Skin of body (tissue), 1 donor: ENCODE measurements at regions not wholly inside any gene's neighbourhood (a gene's known extent, or its start where the extent isn't known, plus 50 kb on each side); places are given as distances from the start of the nearest gene placed in this dataset.
A peak's percentile ranks its signal among the peaks of the same experiment; 100 is the strongest.
"Not testable (repeated sequence)": the region's sequence is repeated elsewhere in the genome, so short reads cannot be mapped to it uniquely, and the experiment has no call there.

Experiments
- DNase-seq: peaks from one replicate; lab custom pipeline; 2025; lab: John Stamatoyannopoulos, UW

- no peak for DNase-seq
These were observed 324.9 kb downstream of the NAF1 start for GRCh38 chr4:162841753-162842152.

DNA sequence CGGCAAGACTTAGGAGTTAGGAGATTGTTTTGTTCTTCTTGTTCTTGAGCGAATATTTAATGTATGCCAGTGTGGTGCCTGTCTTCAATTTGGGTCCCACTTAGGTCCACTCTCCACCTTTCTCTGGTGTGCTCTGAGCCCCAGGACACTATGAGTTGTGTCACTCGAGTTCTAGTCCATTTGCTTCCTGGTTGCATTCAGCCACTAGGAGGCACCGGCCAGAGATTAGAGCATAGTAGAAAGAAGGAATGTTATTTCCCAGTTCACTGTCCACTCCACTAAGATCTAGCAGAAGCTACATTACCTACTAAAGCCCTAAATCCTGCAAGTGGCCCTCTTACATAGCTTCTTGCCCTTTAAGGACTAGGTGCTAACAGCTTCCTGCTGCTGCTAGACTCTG lies 326.9 kb downstream of the NAF1 start:
- DNase-seq: no peak

- no peak for DNase-seq
These were observed 328.0 kb downstream of the NAF1 start for GRCh38 chr4:162838671-162839070.

- DNase-seq: peak; percentile 31
These were observed 329.0 kb downstream of the NAF1 start for GRCh38 chr4:162837679-162838078.

DNA sequence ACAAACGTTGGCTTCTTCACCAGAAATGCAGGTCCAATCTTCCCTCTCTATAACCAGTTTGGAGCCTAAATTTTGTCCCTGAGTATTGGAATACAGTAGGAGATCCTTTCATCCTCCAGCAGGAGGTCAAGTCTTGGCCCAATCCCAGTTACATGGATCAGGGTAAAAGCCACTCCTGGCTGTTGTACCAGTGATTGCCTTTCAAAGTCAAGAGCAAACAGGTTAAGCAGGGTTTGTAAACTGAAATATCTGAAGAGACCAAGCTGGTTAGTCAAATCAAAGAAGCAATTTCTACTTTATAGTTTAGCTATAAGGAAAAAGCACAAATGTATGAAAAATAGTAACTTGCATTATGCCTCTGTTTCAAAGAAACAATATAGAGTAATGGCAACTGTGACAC lies 329.4 kb downstream of the NAF1 start:
- no peak for DNase-seq

DNA sequence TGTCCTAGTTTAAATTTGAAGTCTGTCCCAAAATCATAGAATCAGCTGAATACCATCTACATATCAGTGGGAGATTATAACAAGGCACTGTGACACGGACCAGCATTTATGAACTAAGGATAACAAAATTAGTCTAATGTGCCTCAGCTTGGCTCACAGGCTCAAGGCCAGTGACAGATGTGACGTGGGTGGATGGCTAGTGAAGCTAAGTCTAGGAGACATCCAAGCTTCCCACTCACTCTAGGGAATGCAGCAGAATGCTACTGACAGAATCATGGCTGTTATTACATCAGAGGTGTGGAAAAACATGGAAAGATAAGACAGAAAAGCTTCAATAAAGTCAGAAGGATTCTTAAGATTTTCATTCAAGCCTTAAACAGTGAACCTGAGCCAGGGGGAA lies 329.9 kb downstream of the NAF1 start:
- no peak for DNase-seq

GRCh38 chr4:162836258-162836657 lies 330.4 kb downstream of the NAF1 start:
- DNase-seq: not testable (repeated sequence)

DNA sequence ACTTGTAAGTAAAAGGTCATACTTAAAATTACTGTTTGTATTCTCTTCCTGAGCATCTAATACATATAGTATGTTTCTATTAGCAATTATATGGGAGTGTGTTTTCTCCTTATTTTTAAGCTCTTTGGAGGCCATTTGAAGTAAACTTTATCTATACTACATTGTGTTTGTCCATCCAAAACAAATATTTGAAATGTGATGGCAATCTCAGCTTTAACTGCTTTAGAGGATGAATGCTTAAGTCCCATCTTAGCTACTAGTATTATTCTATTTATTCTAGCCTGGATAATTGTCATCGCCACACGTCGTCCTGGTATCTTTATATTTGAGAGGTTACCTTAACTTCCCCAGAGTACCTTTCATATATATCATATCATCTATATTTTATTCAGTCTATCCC lies 335.8 kb downstream of the NAF1 start:
- DNase-seq: no peak

DNA sequence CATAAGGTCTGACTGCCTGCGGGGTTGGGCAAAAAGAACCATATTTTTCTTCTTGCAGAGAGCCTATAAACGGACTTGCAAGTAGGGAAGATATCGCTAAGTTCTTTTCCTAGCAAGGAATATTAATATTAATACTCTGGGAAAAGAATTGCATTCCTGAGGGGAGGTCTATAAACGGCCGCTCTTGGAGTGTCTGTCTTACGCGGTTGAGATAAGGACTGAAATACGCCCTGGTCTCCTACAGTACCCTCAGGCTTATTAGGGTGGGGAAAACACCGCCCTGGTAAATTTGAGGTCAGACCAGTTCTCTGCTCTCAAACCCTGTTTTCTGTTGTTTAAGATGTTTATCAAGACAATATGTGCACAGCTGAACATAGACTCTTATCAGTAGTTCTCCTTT lies 349.3 kb downstream of the NAF1 start:
- DNase-seq: not testable (repeated sequence)

DNA sequence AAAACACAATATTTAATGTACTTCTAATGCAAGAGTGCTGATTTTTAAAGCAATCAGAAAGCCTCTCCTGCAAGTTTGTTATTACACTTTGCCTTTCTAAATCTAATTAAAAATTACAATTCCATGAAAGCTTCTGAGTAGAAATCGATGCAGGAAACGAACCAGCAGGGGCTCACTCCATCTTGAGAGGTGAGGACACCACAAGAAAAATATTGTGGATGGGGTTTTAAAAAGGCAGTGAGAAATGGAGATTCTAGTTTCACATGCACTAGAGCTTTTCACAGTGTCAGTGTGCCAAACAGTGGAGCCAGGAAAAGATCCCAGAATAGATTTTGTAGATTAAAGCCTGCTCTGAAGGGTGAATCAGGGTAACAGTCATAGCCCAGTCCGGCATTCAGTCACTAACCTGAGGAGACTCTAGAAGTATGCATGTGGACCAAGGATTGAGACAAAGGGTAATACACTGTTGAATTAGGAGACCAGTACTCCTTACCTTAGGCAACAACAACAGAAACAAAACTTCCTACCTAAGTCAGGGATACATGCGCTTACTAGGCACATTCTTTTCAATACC lies 362.3 kb downstream of the NAF1 start:
- no peak for DNase-seq

GRCh38 chr4:162803378-162803777 lies 363.3 kb downstream of the NAF1 start:
- DNase-seq: no peak

DNA sequence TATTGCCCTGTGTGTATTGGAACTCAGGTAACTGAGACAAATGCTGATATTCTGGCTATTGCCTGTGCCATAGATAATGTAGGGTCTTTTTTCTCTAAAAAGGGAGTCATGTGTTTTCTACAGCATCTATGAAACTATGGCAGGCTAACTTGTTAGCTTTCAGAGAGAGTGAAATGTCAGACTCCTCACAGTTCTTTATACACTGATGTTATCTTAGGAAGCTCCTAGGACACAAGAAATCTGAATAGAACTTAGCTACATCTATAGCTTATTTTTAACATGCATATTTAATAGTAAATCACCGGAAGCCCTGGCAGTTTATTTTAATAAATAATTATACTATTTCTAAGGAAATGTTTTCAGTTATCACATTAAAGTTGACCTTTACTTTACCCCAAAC lies 369.6 kb downstream of the NAF1 start:
- DNase-seq: no peak

GRCh38 chr4:162793571-162793970 lies 373.1 kb downstream of the NAF1 start:
- no peak for DNase-seq

GRCh38 chr4:162793004-162793403 lies 373.7 kb downstream of the NAF1 start:
- no peak for DNase-seq

DNA sequence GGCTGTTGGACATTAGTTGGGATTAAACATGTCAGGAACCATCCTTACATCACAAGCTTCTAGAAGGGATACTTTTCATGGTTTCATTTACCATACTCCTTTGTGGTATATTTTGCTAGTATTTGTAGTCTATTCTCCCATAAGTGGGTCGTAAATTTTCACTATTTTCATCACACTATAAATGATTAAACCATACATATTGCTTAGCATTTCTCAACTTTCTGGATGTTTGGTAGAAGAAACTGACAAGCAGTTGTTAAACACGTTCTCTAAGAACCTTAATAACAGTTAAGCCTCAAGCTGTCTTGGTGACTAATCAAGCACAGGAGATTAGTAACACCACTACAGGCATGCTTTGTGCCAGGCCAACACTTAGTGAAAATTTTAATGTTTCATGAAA lies 375.5 kb downstream of the NAF1 start:
- DNase-seq: peak; percentile 4

GRCh38 chr4:162787120-162787519 lies 379.6 kb downstream of the NAF1 start:
- DNase-seq: no peak

- no peak for DNase-seq
These were observed 383.7 kb downstream of the NAF1 start for GRCh38 chr4:162782778-162783525.

DNA sequence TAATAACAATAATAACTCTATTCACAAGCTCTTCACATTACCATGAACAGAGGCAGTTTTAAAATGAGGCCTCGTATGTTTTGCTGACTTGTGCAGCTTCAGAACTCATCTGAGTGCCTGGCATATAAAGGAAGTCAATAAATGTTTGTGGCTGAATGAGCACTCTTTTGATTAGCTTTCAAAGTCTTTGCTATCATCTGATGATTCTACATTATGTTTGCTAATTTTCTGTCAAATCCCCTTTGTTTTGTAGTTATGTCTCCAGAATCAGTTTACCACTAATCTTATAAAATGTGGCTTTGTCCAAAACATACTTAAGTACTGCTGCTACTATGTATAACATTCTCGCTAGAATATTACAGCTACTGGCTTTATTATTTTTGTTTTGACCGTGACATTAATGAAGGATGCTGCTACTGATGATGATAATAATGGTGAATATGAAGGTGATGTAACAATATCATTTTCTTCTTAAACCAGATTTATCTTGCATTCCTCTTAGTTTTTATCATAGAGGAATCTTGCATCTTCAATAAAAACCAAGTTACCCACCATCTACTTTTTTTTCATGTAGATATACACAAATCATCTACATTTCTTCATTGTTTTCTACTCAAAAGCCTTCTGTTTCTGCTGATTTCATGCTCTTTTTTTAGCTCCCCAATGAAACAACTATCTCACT lies 384.5 kb downstream of the NAF1 start:
- DNase-seq: no peak

GRCh38 chr4:162770761-162771490 lies 395.8 kb downstream of the NAF1 start:
- DNase-seq: no peak

DNA sequence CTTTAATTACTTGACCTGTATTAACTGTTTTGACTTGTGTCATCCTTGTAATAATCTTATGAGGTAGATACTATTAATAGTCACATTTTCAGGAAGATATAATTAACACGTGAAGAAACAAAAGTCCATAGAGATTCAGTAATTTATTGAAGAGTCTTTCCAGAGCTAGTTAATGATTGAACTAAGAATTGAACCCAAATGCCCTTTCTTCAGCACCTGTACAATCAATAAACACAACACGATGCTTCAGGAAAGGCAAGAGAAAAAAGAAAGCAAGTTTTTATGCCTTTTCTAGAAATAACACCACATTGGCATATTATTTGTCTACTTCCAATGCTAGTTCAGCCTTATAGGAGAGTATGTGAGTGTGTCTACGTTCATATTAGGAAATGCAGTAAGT lies 399.6 kb downstream of the NAF1 start:
- no peak for DNase-seq

DNA sequence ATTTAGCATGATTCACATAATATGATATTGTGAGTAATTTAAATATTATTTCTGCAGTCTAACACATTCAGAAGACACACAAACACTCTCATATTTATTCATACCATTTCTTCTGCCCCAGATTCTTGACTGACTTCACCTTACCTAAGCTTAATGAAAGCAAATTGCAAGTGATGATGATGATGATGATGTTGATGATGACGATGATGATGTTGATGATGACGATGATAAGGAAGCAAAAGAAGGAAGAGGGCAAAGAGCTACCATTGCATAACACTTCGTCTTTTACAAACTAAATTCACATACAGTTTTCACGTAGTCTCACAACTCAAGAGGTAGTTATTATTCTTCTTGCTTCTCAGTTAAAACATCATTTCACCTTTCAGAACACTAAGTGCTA lies 404.7 kb downstream of the NAF1 start:
- no peak for DNase-seq

DNA sequence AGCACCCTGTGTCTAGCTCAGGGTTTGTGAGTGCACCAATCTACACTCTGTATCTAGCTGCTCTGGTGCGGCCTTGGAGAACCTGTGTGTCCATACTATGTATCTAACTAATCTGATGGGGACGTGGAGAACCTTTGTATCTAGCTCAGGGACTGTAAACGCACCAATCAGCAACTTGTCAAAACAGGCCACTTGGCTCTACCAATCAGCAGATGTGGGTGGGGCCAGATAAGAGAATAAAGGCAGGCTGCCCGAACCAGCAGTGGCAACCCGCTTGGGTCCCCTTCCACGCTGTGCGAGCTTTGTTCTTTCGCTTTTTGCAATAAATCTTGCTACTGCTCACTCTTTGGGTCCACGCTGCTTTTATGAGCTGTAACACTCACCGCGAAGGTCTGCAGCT lies 426.5 kb downstream of the NAF1 start:
- DNase-seq: not testable (repeated sequence)
